Stimulated activated CD8-positive, alpha-beta memory T cell treated with anti-CD3 and anti-CD28 coated beads, Interleukin-15, amount 100 ng/mL, for 48 hours (primary cell): ENCODE measurements at regions not wholly inside any gene's neighbourhood (a gene's known extent, or its start where the extent isn't known, plus 50 kb on each side); places are given as distances from the start of the nearest gene placed in this dataset.

Source experiments
- DNase-seq, 2 donors: peaks; one replicate each; pipeline ENCODE4 v3.0.0-alpha.2; 2020; ENCODE audit warnings: low read depth in 2 of 2

GRCh38 chr6:20024978-20025377 lies 187.3 kb downstream of the MBOAT1 start:
- no peak for DNase-seq

- DNase-seq, result no peak
Measured at GRCh38 chr6:20025681-20026080, 186.6 kb downstream of the MBOAT1 start.

GRCh38 chr6:20028143-20028542 lies 184.1 kb downstream of the MBOAT1 start:
- no peak for DNase-seq

GRCh38 chr6:20028562-20028961 lies 183.7 kb downstream of the MBOAT1 start:
- DNase-seq, result no peak

GRCh38 chr6:20029979-20030378 lies 182.3 kb downstream of the MBOAT1 start:
- DNase-seq, result no peak

GRCh38 chr6:20031342-20031741 lies 180.9 kb downstream of the MBOAT1 start:
- no peak for DNase-seq

GRCh38 chr6:20033697-20034407 lies 178.4 kb downstream of the MBOAT1 start:
- no peak for DNase-seq

- no peak for DNase-seq
Measured at GRCh38 chr6:20034408-20034769, 177.9 kb downstream of the MBOAT1 start.

- DNase-seq, result no peak
Measured at GRCh38 chr6:20036141-20036677, 176.1 kb downstream of the MBOAT1 start.

- DNase-seq, result no peak
Measured at GRCh38 chr6:20038410-20039204, 173.7 kb downstream of the MBOAT1 start.

- no peak for DNase-seq
Measured at GRCh38 chr6:20044883-20045282, 167.4 kb downstream of the MBOAT1 start.
